GM12878 (cell line): ENCODE measurements at regions not wholly inside any gene's neighbourhood (a gene's known extent, or its start where the extent isn't known, plus 50 kb on each side); places are given as distances from the start of the nearest gene placed in this dataset.

Experiments
- ATAC-seq: fragments of 200-7000 bp; cut with Tn5 transposase; 3 replicates; pipeline ENCODE4 v1.9.1; 2020; ENCODE audit warnings: mild to moderate bottlenecking, moderate library complexity
- BruUV-seq: library from RNA; stranded (reverse); fragments of 400-500 nt; replicated peaks from 2 replicates; lab custom pipeline; 2021; lab: Mats Ljungman, UMichigan
- CTCF ChIA-PET: fragments of 300-600 bp; sonication (Branson Sonifier 250); formaldehyde crosslinking; extraction: SDS; loops from one replicate; lab custom pipeline; 2021; ENCODE audit warnings: inconsistent platforms; lab: Yijun Ruan, JAX
- POLR2A ChIA-PET: fragments of 350-600 bp; formaldehyde crosslinking; extraction: SDS; loops from one replicate; lab custom pipeline; 2021; ENCODE audit warnings: inconsistent platforms; lab: Charles Lee
- RAD21 ChIA-PET: fragments of 300-600 bp; sonication (Branson Sonifier 250); formaldehyde crosslinking; loops from one replicate; lab custom pipeline; 2023; ENCODE audit warnings: antibody characterized with exemption; ENCODE audit not compliant: unreplicated experiment; lab: Charles Lee
- SMC1A ChIA-PET: fragments of 300-600 bp; sonication (Branson Sonifier 250); formaldehyde crosslinking; loops from one replicate; lab custom pipeline; 2023; ENCODE audit not compliant: unreplicated experiment, uncharacterized antibody; lab: Charles Lee
- DNase-seq: peaks from one replicate; pipeline ENCODE4 v3.0.0-alpha.2; 2011; ENCODE audit warnings: low read depth, low spot score
- FAIRE-seq: peaks from 3 replicates; lab custom pipeline; 2011; peaks lifted over from hg19 to GRCh38; lab: Jason Lieb, UNC
- H2AFZ ChIP-seq: 2 replicates; pipeline ENCODE4 v1.6.0; 2011; ENCODE audit warnings: low read depth, low read length, control low read depth; ENCODE audit not compliant: control insufficient read depth
- H3K27ac ChIP-seq: 2 replicates; pipeline ENCODE4 v1.5.1; 2011; ENCODE audit warnings: control low read depth; ENCODE audit not compliant: control insufficient read depth, insufficient read depth
- H3K27me3 ChIP-seq, 2 experiments: replicated peaks in 1 of 2; 2 replicates each; pipeline versions ENCODE4 v1.6.0 to v1.6.1; 2011; ENCODE audit warnings: low read length in 1 of 2; ENCODE audit not compliant: control insufficient read depth in 2 of 2, insufficient read depth in 2 of 2
- H3K36me3 ChIP-seq, 2 experiments: 2 replicates each; pipeline ENCODE4 v1.5.1; 2011; ENCODE audit warnings: low read length in 1 of 2; ENCODE audit not compliant: control insufficient read depth in 2 of 2, insufficient read depth in 2 of 2
- H3K4me1 ChIP-seq: 2 replicates; pipeline ENCODE4 v1.6.1; 2011; ENCODE audit warnings: mild to moderate bottlenecking, low read length, moderate library complexity, mixed read lengths; ENCODE audit not compliant: control insufficient read depth, insufficient read depth
- H3K4me2 ChIP-seq: 2 replicates; pipeline ENCODE4 v1.6.0; 2011; ENCODE audit warnings: control low read depth; ENCODE audit not compliant: control insufficient read depth, insufficient read depth
- H3K4me3 ChIP-seq: fragments of 200-600 bp; sonication (generic); 2 replicates; pipeline ENCODE4 v1.5.1; 2016
- H3K79me2 ChIP-seq: 2 replicates; pipeline ENCODE4 v1.6.0; 2011; ENCODE audit warnings: low read length; ENCODE audit not compliant: control insufficient read depth, insufficient read depth
- H3K9ac ChIP-seq: 2 replicates; pipeline ENCODE4 v1.8.0; 2011; ENCODE audit warnings: low read length, control low read depth, mixed read lengths; ENCODE audit not compliant: control insufficient read depth, insufficient read depth
- H3K9me3 ChIP-seq: replicated peaks from 3 replicates; pipeline ENCODE4 v1.5.1; 2011; ENCODE audit warnings: mild to moderate bottlenecking, low read length; ENCODE audit not compliant: control insufficient read depth, insufficient read depth
- H4K20me1 ChIP-seq: 2 replicates; pipeline ENCODE4 v1.6.0; 2011; ENCODE audit not compliant: control insufficient read depth, insufficient read depth
- ASH2L ChIP-seq: fragments of 300-600, 200-600 bp; sonication (generic); IDR thresholded peaks from 2 replicates; pipeline ENCODE4 v1.6.1; 2017; ENCODE audit warnings: low read depth, mild to moderate bottlenecking, borderline replicate concordance
- CBX3 ChIP-seq: fragments of 200-600 bp; sonication (generic); IDR thresholded peaks from 2 replicates; pipeline ENCODE4 v1.6.1; 2016; ENCODE audit warnings: low read depth, borderline replicate concordance
- CUX1 ChIP-seq: IDR thresholded peaks from 2 replicates; pipeline ENCODE4 v1.6.1; 2012; ENCODE audit warnings: improper control_type of control experiment, low read depth, low read length; ENCODE audit not compliant: insufficient replicate concordance
- IKZF2 ChIP-seq, 2 experiments: fragments of 450-650 bp; IDR thresholded peaks; 2 replicates each; pipeline ENCODE4 v1.6.1; 2017; ENCODE audit warnings: mild to moderate bottlenecking in 2 of 2, moderate library complexity in 2 of 2
- LARP7 ChIP-seq: fragments of 450-650 bp; IDR thresholded peaks from 2 replicates; pipeline ENCODE4 v1.6.1; 2017; ENCODE audit warnings: mild to moderate bottlenecking
- RUNX3 ChIP-seq: IDR thresholded peaks from 2 replicates; pipeline ENCODE4 v1.6.1; 2012; ENCODE audit warnings: low read length, inconsistent platforms
- TAF1 ChIP-seq: IDR thresholded peaks from 2 replicates; pipeline ENCODE4 v1.6.1; 2011; ENCODE audit warnings: mild to moderate bottlenecking, low read depth, low read length, borderline replicate concordance
- ZBTB11 ChIP-seq: fragments of 450-650 bp; formaldehyde crosslinking; IDR thresholded peaks from 2 replicates; pipeline ENCODE4 v1.5.0; 2022; ENCODE audit warnings: mild to moderate bottlenecking, missing genetic modification characterization
- ZNF592 ChIP-seq: fragments of 450-650 bp; IDR thresholded peaks from 2 replicates; pipeline ENCODE4 v1.6.1; 2017; ENCODE audit warnings: mild to moderate bottlenecking, moderate library complexity
- WGBS: methylation state at CpG from one replicate; pipeline ENCODE4 v1.1.6; 2016; ENCODE audit warnings: low lambda C conversion rate; ENCODE audit not compliant: insufficient replicate concordance, insufficient coverage; ENCODE audit errors: missing lambda C conversion rate; 5-methylcytosine and 5-hydroxymethylcytosine counted together
- in situ Hi-C: fragments of 300-500 bp; cut with MboI; formaldehyde crosslinking; loops from 9 replicates; pipeline ENCODE4 v1.14.3; 2018; ENCODE audit warnings: mixed read lengths
- intact Hi-C: fragments of 100-400 bp; cut with micrococcal nuclease; formaldehyde crosslinking; loops from one replicate; pipeline ENCODE4 v1.14.2; 2022; ENCODE audit not compliant: unreplicated experiment

GRCh38 chr13:53854321-53854720 is 825.7 kb downstream of the OLFM4 start (continued):
- TF ChIP-seq CUX1: no peak

GRCh38 chr13:53856573-53857195 is 828.1 kb downstream of the OLFM4 start:
- SMC1A ChIA-PET: no interaction called here
- intact Hi-C loops: no loop called here
- RAD21 ChIA-PET: no interaction called here
- FAIRE-seq (no peak), DNase-seq (no peak), ATAC-seq (no peak)
- H3K4me3 ChIP-seq: no peak overlapping the region
- H3K9ac ChIP-seq: no peak overlapping the region
- CTCF ChIA-PET: no interaction called here
- H3K4me1 ChIP-seq: no peaks in the 10 kb centered on the region
- in situ Hi-C loops: no loop called here
- no peaks in the 10 kb centered on the region for H3K27me3 ChIP-seq
- WGBS: 5% methylated on average over 2 of the region's 2 CpGs
- no TSS peak for BruUV-seq
- no peak overlapping the region for H3K27ac ChIP-seq
- no peaks in the 10 kb centered on the region for H3K9me3 ChIP-seq
- H3K4me2 ChIP-seq: no peak overlapping the region
- H3K36me3 ChIP-seq: no peaks in the 10 kb centered on the region
- POLR2A ChIA-PET: no interaction called here
- no peaks in the 10 kb centered on the region for H3K79me2 ChIP-seq
- no peaks in the 10 kb centered on the region for H4K20me1 ChIP-seq
- H2AFZ ChIP-seq: no peak overlapping the region
- no peak for TF ChIP-seq LARP7
- no peak for TF ChIP-seq RUNX3
- no peak for TF ChIP-seq CBX3
- TF ChIP-seq IKZF2 (IDR thresholded peaks at IDR 0.05): no peak
- TF ChIP-seq TAF1: no peak
- no peak for TF ChIP-seq ZBTB11 (CRISPR knock-in tag)
- no peak for TF ChIP-seq ASH2L
- TF ChIP-seq ZNF592: no peak
